Mesenchymal stem cell (in vitro differentiated cells and primary cell): ENCODE measurements at regions not wholly inside any gene's neighbourhood (a gene's known extent, or its start where the extent isn't known, plus 50 kb on each side); places are given as distances from the start of the nearest gene placed in this dataset.

Source experiments
- DNase-seq: peaks from one replicate; pipeline ENCODE4 v3.0.0-alpha.2; 2013
- H2AFZ ChIP-seq: one replicate; pipeline ENCODE4 v1.6.1; 2013; ENCODE audit warnings: low read depth, mild to moderate bottlenecking, control low read depth, inconsistent platforms, low read length, moderate library complexity
- H2AK5ac ChIP-seq: 2 replicates; pipeline ENCODE4 v1.6.1; 2013; ENCODE audit warnings: low read length, moderate library complexity, mild to moderate bottlenecking, inconsistent platforms; ENCODE audit not compliant: severe bottlenecking
- H2BK120ac ChIP-seq: one replicate; pipeline ENCODE4 v1.6.1; 2013; ENCODE audit warnings: low read depth, mild to moderate bottlenecking, inconsistent platforms, low read length, moderate library complexity
- H2BK12ac ChIP-seq, 2 experiments: one replicate each; pipeline ENCODE4 v1.6.1; 2013; ENCODE audit warnings: inconsistent platforms in 2 of 2, low read length in 2 of 2, mild to moderate bottlenecking in 2 of 2, moderate library complexity in 2 of 2, control low read depth in 1 of 2
- H2BK15ac ChIP-seq: one replicate; pipeline ENCODE4 v1.6.1; 2013; ENCODE audit warnings: mild to moderate bottlenecking, low read depth, inconsistent platforms; ENCODE audit not compliant: poor library complexity, severe bottlenecking
- H2BK5ac ChIP-seq: 2 replicates; pipeline ENCODE4 v1.6.1; 2013; ENCODE audit warnings: low read depth, mild to moderate bottlenecking, low read length, control low read depth, inconsistent platforms; ENCODE audit not compliant: poor library complexity, severe bottlenecking
- H3K14ac ChIP-seq, 2 experiments: one replicate each; pipeline ENCODE4 v1.6.1; 2013; ENCODE audit warnings: inconsistent platforms in 2 of 2, low read length in 2 of 2, control low read depth in 1 of 2, mild to moderate bottlenecking in 1 of 2, moderate library complexity in 1 of 2
- H3K18ac ChIP-seq, 2 experiments: one replicate each; pipeline ENCODE4 v1.6.1; 2013; ENCODE audit warnings: inconsistent platforms in 2 of 2, low read length in 2 of 2, control low read depth in 1 of 2, low read depth in 1 of 2, mild to moderate bottlenecking in 1 of 2
- H3K23ac ChIP-seq, 2 experiments: one replicate each; pipeline ENCODE4 v1.6.1; 2013; ENCODE audit warnings: inconsistent platforms in 2 of 2, low read length in 2 of 2, mild to moderate bottlenecking in 2 of 2, moderate library complexity in 2 of 2, control low read depth in 1 of 2
- H3K27ac ChIP-seq: 2 replicates; pipeline ENCODE4 v1.5.1; 2013; ENCODE audit warnings: mild to moderate bottlenecking, moderate library complexity, low read length, control low read depth, inconsistent platforms; ENCODE audit not compliant: poor library complexity, severe bottlenecking
- H3K27me3 ChIP-seq, 2 experiments: 2 replicates each; pipeline versions ENCODE4 v1.6.1 to v1.7.0; 2013; ENCODE audit warnings: low read length in 2 of 2, mild to moderate bottlenecking in 2 of 2, moderate library complexity in 2 of 2, control low read depth in 1 of 2, inconsistent platforms in 1 of 2; ENCODE audit not compliant: control insufficient read depth in 1 of 2, insufficient read depth in 1 of 2
- H3K36me3 ChIP-seq, 2 experiments: 2 replicates each; pipeline versions ENCODE4 v1.6.1 to v1.7.0; 2013; ENCODE audit warnings: low read length in 2 of 2, control low read depth in 1 of 2, inconsistent platforms in 1 of 2, low read depth in 1 of 2, mild to moderate bottlenecking in 1 of 2; ENCODE audit not compliant: insufficient read depth in 2 of 2, control insufficient read depth in 1 of 2
- H3K4ac ChIP-seq, 2 experiments: one replicate each; pipeline ENCODE4 v1.6.1; 2013; ENCODE audit warnings: inconsistent platforms in 2 of 2, low read length in 2 of 2, mild to moderate bottlenecking in 2 of 2, moderate library complexity in 2 of 2, control low read depth in 1 of 2, low read depth in 1 of 2
- H3K4me1 ChIP-seq: 2 replicates; pipeline ENCODE4 v1.6.1; 2013; ENCODE audit warnings: low read depth, low read length, control low read depth; ENCODE audit not compliant: control insufficient read depth, insufficient read depth
- H3K4me2 ChIP-seq: 2 replicates; pipeline ENCODE4 v1.6.1; 2013; ENCODE audit warnings: low read length, mild to moderate bottlenecking, inconsistent platforms; ENCODE audit not compliant: poor library complexity, severe bottlenecking
- H3K4me3 ChIP-seq, 2 experiments: 2 replicates each; pipeline versions ENCODE4 v1.5.1 to v1.7.0; 2013; ENCODE audit warnings: low read length in 2 of 2, mild to moderate bottlenecking in 2 of 2, control low read depth in 1 of 2, low read depth in 1 of 2; ENCODE audit not compliant: insufficient read depth in 1 of 2
- H3K79me1 ChIP-seq: replicated peaks from 2 replicates; pipeline ENCODE4 v1.6.1; 2013; ENCODE audit warnings: mild to moderate bottlenecking, control low read depth, low read length, inconsistent platforms; ENCODE audit not compliant: poor library complexity, severe bottlenecking
- H3K9ac ChIP-seq: 2 replicates; pipeline ENCODE4 v1.7.0; 2013; ENCODE audit warnings: mild to moderate bottlenecking, low read length, moderate library complexity
- H3K9me3 ChIP-seq: 2 replicates; pipeline ENCODE4 v1.7.0; 2013; ENCODE audit warnings: mild to moderate bottlenecking, low read length; ENCODE audit not compliant: control insufficient read depth
- H4K8ac ChIP-seq: one replicate; pipeline ENCODE4 v1.6.1; 2013; ENCODE audit warnings: inconsistent platforms, mild to moderate bottlenecking, low read length, moderate library complexity
- H4K91ac ChIP-seq: one replicate; pipeline ENCODE4 v1.6.1; 2013; ENCODE audit warnings: mild to moderate bottlenecking, low read length, inconsistent platforms
- WGBS: methylation state at CpG from one replicate; pipeline ENCODE4 v1.1.7; 2013; ENCODE audit warnings: mixed read lengths; 5-methylcytosine and 5-hydroxymethylcytosine counted together

GRCh38 chr5:8923526-8923925 lies 622.3 kb downstream of the SEMA5A start:
- peaks cover 7% of the 10 kb centered on the region for H3K9me3 ChIP-seq
- no peak overlapping the region for H2BK120ac ChIP-seq
- H3K18ac ChIP-seq = no peak overlapping the region
- H3K4me3 ChIP-seq = no peak overlapping the region
- H3K23ac ChIP-seq = no peak overlapping the region
- no peak overlapping the region for H3K9ac ChIP-seq
- H2BK15ac ChIP-seq = no peak overlapping the region
- no peak overlapping the region for H2AK5ac ChIP-seq
- DNase-seq = no peak
- no peak overlapping the region for H3K4me2 ChIP-seq
- no peak overlapping the region for H3K27ac ChIP-seq
- H3K27me3 ChIP-seq = no peaks in the 10 kb centered on the region
- H2AFZ ChIP-seq = no peak overlapping the region
- 100% methylated on average over 1 of the region's 1 CpG for WGBS
- H3K79me1 ChIP-seq = no peaks in the 10 kb centered on the region
- no peak overlapping the region for H2BK5ac ChIP-seq
- no peak overlapping the region for H2BK12ac ChIP-seq
- no peak overlapping the region for H4K8ac ChIP-seq
- no peaks in the 10 kb centered on the region for H3K36me3 ChIP-seq
- no peak overlapping the region for H4K91ac ChIP-seq
- no peaks in the 10 kb centered on the region for H3K4me1 ChIP-seq
- H3K4ac ChIP-seq = no peak overlapping the region
- H3K14ac ChIP-seq = no peak overlapping the region

GRCh38 chr5:8924054-8924793 lies 621.7 kb downstream of the SEMA5A start:
- 77% methylated on average over 3 of the region's 3 CpGs for WGBS
- Histone ChIP-seq H4K91ac (no peak overlapping the region), H3K9me3 (peaks cover 7% of the 10 kb centered on the region), H3K27me3 (no peaks in the 10 kb centered on the region), H3K14ac (no peak overlapping the region), H2AFZ (no peak overlapping the region), H4K8ac (no peak overlapping the region), H3K4me3 (no peak overlapping the region), H3K4me1 (no peaks in the 10 kb centered on the region), H2BK12ac (no peak overlapping the region), H3K36me3 (no peaks in the 10 kb centered on the region), H3K27ac (no peak overlapping the region), H2BK5ac (no peak overlapping the region), H3K79me1 (no peaks in the 10 kb centered on the region), H3K18ac (no peak overlapping the region), H2AK5ac (no peak overlapping the region), H2BK15ac (no peak overlapping the region), H2BK120ac (no peak overlapping the region), H3K23ac (no peak overlapping the region), H3K4ac (no peak overlapping the region), H3K9ac (no peak overlapping the region), H3K4me2 (no peak overlapping the region)
- no peak for DNase-seq

GRCh38 chr5:8930021-8930420 lies 615.9 kb downstream of the SEMA5A start:
- Histone ChIP-seq H3K4me2 (no peak overlapping the region), H3K14ac (no peak overlapping the region), H2AFZ (no peak overlapping the region), H3K27me3 (no peaks in the 10 kb centered on the region), H2BK15ac (no peak overlapping the region), H3K4ac (no peak overlapping the region), H2BK5ac (no peak overlapping the region), H2BK120ac (no peak overlapping the region), H2AK5ac (no peak overlapping the region), H3K18ac (no peak overlapping the region), H4K91ac (no peak overlapping the region), H3K27ac (no peak overlapping the region), H3K79me1 (no peaks in the 10 kb centered on the region), H3K4me3 (no peak overlapping the region), H3K9ac (no peak overlapping the region), H3K9me3 (no peaks in the 10 kb centered on the region), H4K8ac (no peak overlapping the region), H3K4me1 (peaks cover 2% of the 10 kb centered on the region), H3K36me3 (no peaks in the 10 kb centered on the region), H3K23ac (no peak overlapping the region), H2BK12ac (no peak overlapping the region)
- WGBS = 71% methylated on average over 2 of the region's 2 CpGs
- DNase-seq = no peak

GRCh38 chr5:8934455-8934854 lies 611.4 kb downstream of the SEMA5A start:
- H2BK120ac ChIP-seq = no peak overlapping the region
- DNase-seq = no peak
- 57% methylated on average over 1 of the region's 1 CpG for WGBS
- H3K4me3 ChIP-seq = no peak overlapping the region
- peaks cover 14% of the 10 kb centered on the region for H3K9me3 ChIP-seq
- H3K23ac ChIP-seq = no peak overlapping the region
- H3K18ac ChIP-seq = no peak overlapping the region
- H3K14ac ChIP-seq = no peak overlapping the region
- H3K27ac ChIP-seq = no peak overlapping the region
- no peak overlapping the region for H4K8ac ChIP-seq
- no peak overlapping the region for H3K9ac ChIP-seq
- H2AFZ ChIP-seq = no peak overlapping the region
- no peaks in the 10 kb centered on the region for H3K36me3 ChIP-seq
- H3K27me3 ChIP-seq = no peaks in the 10 kb centered on the region
- H3K4ac ChIP-seq = no peak overlapping the region
- H3K4me1 ChIP-seq = peaks cover 9% of the 10 kb centered on the region
- no peak overlapping the region for H2BK12ac ChIP-seq
- no peaks in the 10 kb centered on the region for H3K79me1 ChIP-seq
- no peak overlapping the region for H4K91ac ChIP-seq
- no peak overlapping the region for H2BK5ac ChIP-seq
- H3K4me2 ChIP-seq = no peak overlapping the region
- no peak overlapping the region for H2BK15ac ChIP-seq
- H2AK5ac ChIP-seq = no peak overlapping the region
